HG02571 (cell line): ENCODE measurements at regions not wholly inside any gene's neighbourhood (a gene's known extent, or its start where the extent isn't known, plus 50 kb on each side); places are given as distances from the start of the nearest gene placed in this dataset.
"Not testable (repeated sequence)": the region's sequence is repeated elsewhere in the genome, so short reads cannot be mapped to it uniquely, and the experiment has no call there.

Experiments used
- ATAC-seq: cut with Tn5 transposase; IDR thresholded peaks from one replicate; pipeline ENCODE4 v1.9.1; 2021; ENCODE audit warnings: mild to moderate bottlenecking, moderate library complexity; ENCODE audit not compliant: unreplicated experiment

GRCh38 chr3:176357891-176358290 lies 839.4 kb downstream of the TBL1XR1 start:
- no peak for ATAC-seq

- ATAC-seq = no peak
Measured at GRCh38 chr3:176354843-176355242, 842.4 kb downstream of the TBL1XR1 start.

- ATAC-seq = no peak
Measured at GRCh38 chr3:176352716-176353334, 844.5 kb downstream of the TBL1XR1 start.

GRCh38 chr3:176351408-176351807 lies 845.9 kb downstream of the TBL1XR1 start:
- ATAC-seq = no peak

GRCh38 chr3:176349706-176350105 lies 847.6 kb downstream of the TBL1XR1 start:
- ATAC-seq = no peak

- no peak for ATAC-seq
Measured at GRCh38 chr3:176347424-176348146, 849.7 kb downstream of the TBL1XR1 start.

- ATAC-seq = no peak
Measured at GRCh38 chr3:176341963-176342362, 855.3 kb downstream of the TBL1XR1 start.

- ATAC-seq = no peak
Measured at GRCh38 chr3:176328666-176329065, 868.6 kb downstream of the TBL1XR1 start.

GRCh38 chr3:176328198-176328597 lies 869.1 kb downstream of the TBL1XR1 start:
- no peak for ATAC-seq

GRCh38 chr3:176326894-176327490 lies 870.3 kb downstream of the TBL1XR1 start:
- not testable (repeated sequence) for ATAC-seq

GRCh38 chr3:176321532-176321931 lies 875.8 kb downstream of the TBL1XR1 start:
- not testable (repeated sequence) for ATAC-seq

GRCh38 chr3:176321099-176321498 lies 876.2 kb downstream of the TBL1XR1 start:
- no peak for ATAC-seq

- ATAC-seq = no peak
Measured at GRCh38 chr3:176313426-176313825, 883.9 kb downstream of the TBL1XR1 start.

GRCh38 chr3:176310641-176311040 lies 886.6 kb downstream of the TBL1XR1 start:
- no peak for ATAC-seq

GRCh38 chr3:176302271-176302670 lies 895.0 kb downstream of the TBL1XR1 start:
- no peak for ATAC-seq

GRCh38 chr3:176296066-176296597 lies 901.1 kb downstream of the TBL1XR1 start:
- ATAC-seq = no peak

- no peak for ATAC-seq
Measured at GRCh38 chr3:176293276-176293675, 904.0 kb downstream of the TBL1XR1 start.

- no peak for ATAC-seq
Measured at GRCh38 chr3:176286476-176287085, 910.7 kb downstream of the TBL1XR1 start.

GRCh38 chr3:176275538-176275937 lies 921.7 kb downstream of the TBL1XR1 start:
- no peak for ATAC-seq

- ATAC-seq = no peak
Measured at GRCh38 chr3:176275113-176275512, 922.2 kb downstream of the TBL1XR1 start.

GRCh38 chr3:176274161-176274560 lies 923.1 kb downstream of the TBL1XR1 start:
- ATAC-seq = no peak
